ENCODE measurements at regions not wholly inside any gene's neighbourhood (a gene's known extent, or its start where the extent isn't known, plus 50 kb on each side); places are given as distances from the start of the nearest gene placed in this dataset.
A peak's percentile ranks its signal among the peaks of the same experiment; 100 is the strongest.
"Not testable (repeated sequence)": the region's sequence is repeated elsewhere in the genome, so short reads cannot be mapped to it uniquely, and the experiment has no call there.

GRCh38 chr13:30058429-30058828 is 208.0 kb upstream of the UBL3 start:
- H3K9me3 Mint-ChIP-seq: peaks cover 15% of the 10 kb centered on the region
- ChIA-PET POLR2A (no interaction called here), CTCF (no interaction called here)
- H3K36me3 Mint-ChIP-seq: peaks cover 2% of the 10 kb centered on the region
- H3K4me1 Mint-ChIP-seq (ENCODE audit: low read depth): no peaks in the 10 kb centered on the region
- H3K27me3 Mint-ChIP-seq: peaks cover 4% of the 10 kb centered on the region
- intact Hi-C loops (cut with micrococcal nuclease): no loop called here
- H3K4me3 Mint-ChIP-seq: no peak overlapping the region
- DNase-seq: no peak
- H3K27ac Mint-ChIP-seq: no peak overlapping the region

GRCh38 chr13:30054546-30054945 is 204.1 kb upstream of the UBL3 start:
- peaks cover 11% of the 10 kb centered on the region for H3K9me3 Mint-ChIP-seq
- POLR2A ChIA-PET; H3K27me3 Mint-ChIP-seq; DNase-seq; H3K27ac Mint-ChIP-seq; H3K4me3 Mint-ChIP-seq; intact Hi-C loops (cut with micrococcal nuclease); H3K4me1 Mint-ChIP-seq (ENCODE audit: low read depth); H3K36me3 Mint-ChIP-seq: not testable (repeated sequence)
- CTCF ChIA-PET: interaction anchor here (1.2 to 1.7 kb wide), 2 partner anchors 11 to 58 kb away, joined by 3 read pairs; no protein-coding TSS in a partner anchor

GRCh38 chr13:30053939-30054338 is 203.5 kb upstream of the UBL3 start:
- H3K27ac Mint-ChIP-seq: no peak overlapping the region
- peaks cover 4% of the 10 kb centered on the region for H3K4me1 Mint-ChIP-seq (ENCODE audit: low read depth)
- H3K27me3 Mint-ChIP-seq: peaks cover 4% of the 10 kb centered on the region
- ChIA-PET CTCF (interaction anchor here (0.6 to 1.7 kb wide), 3 partner anchors 10 to 60 kb away, joined by 3 read pairs; no protein-coding TSS in a partner anchor), POLR2A (no interaction called here)
- intact Hi-C loops (cut with micrococcal nuclease): no loop called here
- H3K9me3 Mint-ChIP-seq: peaks cover 6% of the 10 kb centered on the region
- no peak overlapping the region for H3K4me3 Mint-ChIP-seq
- H3K36me3 Mint-ChIP-seq: no peaks in the 10 kb centered on the region
- DNase-seq: no peak

- Mint-ChIP-seq H3K4me3 (no peak overlapping the region), H3K9me3 (no peaks in the 10 kb centered on the region), H3K27me3 (peaks cover 4% of the 10 kb centered on the region), H3K36me3 (no peaks in the 10 kb centered on the region), H3K27ac (no peak overlapping the region), H3K4me1 (ENCODE audit: low read depth) (peaks cover 10% of the 10 kb centered on the region)
- ChIA-PET POLR2A (no interaction called here), CTCF (interaction anchor here (0.9 kb wide), 1 partner anchor 60 kb away, joined by 3 read pairs; no protein-coding TSS in a partner anchor)
- intact Hi-C loops (cut with micrococcal nuclease): no loop called here
- DNase-seq: no peak
Measured at GRCh38 chr13:30052120-30052519, 201.7 kb upstream of the UBL3 start.

- Mint-ChIP-seq H3K27me3 (peaks cover 4% of the 10 kb centered on the region), H3K9me3 (no peaks in the 10 kb centered on the region), H3K4me1 (ENCODE audit: low read depth) (peaks cover 13% of the 10 kb centered on the region), H3K36me3 (no peaks in the 10 kb centered on the region), H3K4me3 (no peak overlapping the region), H3K27ac (no peak overlapping the region)
- intact Hi-C loops (cut with micrococcal nuclease): no loop called here
- DNase-seq: no peak
- ChIA-PET POLR2A (interaction anchor here (0.6 kb wide), 1 partner anchor 19 kb away, joined by 3 read pairs; no protein-coding TSS in a partner anchor), CTCF (interaction anchor here (0.9 kb wide), 1 partner anchor 61 kb away, joined by 3 read pairs; no protein-coding TSS in a partner anchor)
Measured at GRCh38 chr13:30051531-30052060, 201.2 kb upstream of the UBL3 start.

GRCh38 chr13:30049692-30050091 is 199.3 kb upstream of the UBL3 start:
- ChIA-PET POLR2A (no interaction called here), CTCF (no interaction called here)
- Mint-ChIP-seq H3K36me3 (no peaks in the 10 kb centered on the region), H3K4me1 (ENCODE audit: low read depth) (peaks cover 13% of the 10 kb centered on the region), H3K27me3 (peaks cover 4% of the 10 kb centered on the region), H3K9me3 (no peaks in the 10 kb centered on the region), H3K4me3 (no peak overlapping the region), H3K27ac (no peak overlapping the region)
- intact Hi-C loops (cut with micrococcal nuclease): no loop called here
- peak; percentile 25 for DNase-seq

- no peak overlapping the region for H3K4me3 Mint-ChIP-seq
- H3K36me3 Mint-ChIP-seq: no peaks in the 10 kb centered on the region
- no peaks in the 10 kb centered on the region for H3K9me3 Mint-ChIP-seq
- no peaks in the 10 kb centered on the region for H3K27me3 Mint-ChIP-seq
- POLR2A ChIA-PET: no interaction called here
- intact Hi-C loops (cut with micrococcal nuclease): no loop called here
- H3K27ac Mint-ChIP-seq: no peak overlapping the region
- peaks cover 13% of the 10 kb centered on the region for H3K4me1 Mint-ChIP-seq (ENCODE audit: low read depth)
- CTCF ChIA-PET: interaction anchor here (1.1 to 1.8 kb wide), 3 partner anchors 56 to 68 kb away, joined by 3 to 10 read pairs (median 4); no protein-coding TSS in a partner anchor
- peak; percentile 35 for DNase-seq
Measured at GRCh38 chr13:30047154-30047874, 196.9 kb upstream of the UBL3 start.

GRCh38 chr13:30045916-30046704 is 195.7 kb upstream of the UBL3 start:
- Mint-ChIP-seq H3K9me3 (no peaks in the 10 kb centered on the region), H3K4me1 (ENCODE audit: low read depth) (peaks cover 9% of the 10 kb centered on the region), H3K27ac (no peak overlapping the region), H3K27me3 (no peaks in the 10 kb centered on the region), H3K4me3 (no peak overlapping the region), H3K36me3 (no peaks in the 10 kb centered on the region)
- intact Hi-C loops (cut with micrococcal nuclease): no loop called here
- ChIA-PET POLR2A (no interaction called here), CTCF (interaction anchor here (1.1 to 1.8 kb wide), 3 partner anchors 58 to 69 kb away, joined by 3 to 10 read pairs (median 4); no protein-coding TSS in a partner anchor)
- DNase-seq: no peak

- DNase-seq: no peak
- H3K4me3 Mint-ChIP-seq: no peak overlapping the region
- H3K27ac Mint-ChIP-seq: no peak overlapping the region
- intact Hi-C loops (cut with micrococcal nuclease): no loop called here
- CTCF ChIA-PET: no interaction called here
- peaks cover 9% of the 10 kb centered on the region for H3K4me1 Mint-ChIP-seq (ENCODE audit: low read depth)
- H3K27me3 Mint-ChIP-seq: peaks cover 3% of the 10 kb centered on the region
- no peaks in the 10 kb centered on the region for H3K36me3 Mint-ChIP-seq
- no peaks in the 10 kb centered on the region for H3K9me3 Mint-ChIP-seq
- POLR2A ChIA-PET: no interaction called here
Measured at GRCh38 chr13:30044932-30045331, 194.5 kb upstream of the UBL3 start.

- DNase-seq: no peak
- H3K36me3 Mint-ChIP-seq: no peaks in the 10 kb centered on the region
- peaks cover 9% of the 10 kb centered on the region for H3K27me3 Mint-ChIP-seq
- ChIA-PET CTCF (interaction anchor here (1.1 kb wide), 1 partner anchor 11 kb away, joined by 3 read pairs; no protein-coding TSS in a partner anchor), POLR2A (no interaction called here)
- H3K9me3 Mint-ChIP-seq: no peaks in the 10 kb centered on the region
- intact Hi-C loops (cut with micrococcal nuclease): no loop called here
- no peak overlapping the region for H3K4me3 Mint-ChIP-seq
- H3K4me1 Mint-ChIP-seq (ENCODE audit: low read depth): peaks cover 9% of the 10 kb centered on the region
- no peak overlapping the region for H3K27ac Mint-ChIP-seq
Measured at GRCh38 chr13:30043631-30043925, 193.2 kb upstream of the UBL3 start.

GRCh38 chr13:30042891-30043630 is 192.6 kb upstream of the UBL3 start:
- Mint-ChIP-seq H3K4me1 (ENCODE audit: low read depth) (peaks cover 9% of the 10 kb centered on the region), H3K27ac (no peak overlapping the region), H3K36me3 (no peaks in the 10 kb centered on the region), H3K27me3 (peaks cover 9% of the 10 kb centered on the region), H3K9me3 (no peaks in the 10 kb centered on the region), H3K4me3 (no peak overlapping the region)
- intact Hi-C loops (cut with micrococcal nuclease): no loop called here
- DNase-seq: no peak
- ChIA-PET POLR2A (no interaction called here), CTCF (interaction anchor here (1.1 kb wide), 1 partner anchor 12 kb away, joined by 3 read pairs; no protein-coding TSS in a partner anchor)

- H3K9me3 Mint-ChIP-seq: no peaks in the 10 kb centered on the region
- ChIA-PET POLR2A (no interaction called here), CTCF (no interaction called here)
- intact Hi-C loops (cut with micrococcal nuclease): no loop called here
- no peaks in the 10 kb centered on the region for H3K36me3 Mint-ChIP-seq
- no peak overlapping the region for H3K4me3 Mint-ChIP-seq
- peaks cover 9% of the 10 kb centered on the region for H3K27me3 Mint-ChIP-seq
- peaks cover 5% of the 10 kb centered on the region for H3K4me1 Mint-ChIP-seq (ENCODE audit: low read depth)
- H3K27ac Mint-ChIP-seq: no peak overlapping the region
- no peak for DNase-seq
Measured at GRCh38 chr13:30042272-30042671, 191.9 kb upstream of the UBL3 start.
